ENCODE measurements at regions not wholly inside any gene's neighbourhood (a gene's known extent, or its start where the extent isn't known, plus 50 kb on each side); places are given as distances from the start of the nearest gene placed in this dataset.
"Not testable (repeated sequence)": the region's sequence is repeated elsewhere in the genome, so short reads cannot be mapped to it uniquely, and the experiment has no call there.

GRCh38 chr2:91527491-91528031 lies 2836.1 kb downstream of the RPIA start:
- H3K9me3 ChIP-seq (ENCODE audit: control insufficient read depth in 1 of 2, low read length in 2 of 2); H3K4me3 ChIP-seq (ENCODE audit: low read depth in 1 of 2, low read length in 2 of 2); H3K4me1 ChIP-seq (ENCODE audit: control insufficient read depth in 1 of 2, insufficient read depth in 2 of 2, low read length in 2 of 2): not testable (repeated sequence)

GRCh38 chr2:91528361-91528760 lies 2836.9 kb downstream of the RPIA start:
- not testable (repeated sequence) for H3K36me3 ChIP-seq (ENCODE audit: control insufficient read depth in 1 of 2, insufficient read depth in 2 of 2, low read length in 2 of 2); H3K4me1 ChIP-seq (ENCODE audit: control insufficient read depth in 1 of 2, insufficient read depth in 2 of 2, low read length in 2 of 2)

More at GRCh38 chr2:91527491-91528031, 2836.1 kb downstream of the RPIA start:
- not testable (repeated sequence) for H3K36me3 ChIP-seq (ENCODE audit: control insufficient read depth in 1 of 2, insufficient read depth in 2 of 2, low read length in 2 of 2); H3K27ac ChIP-seq (ENCODE audit: low read length); H3K27me3 ChIP-seq (ENCODE audit: low read depth, low read length)

GRCh38 chr2:91536109-91536508 lies 2844.6 kb downstream of the RPIA start:
- H3K27ac ChIP-seq (ENCODE audit: low read length); H3K4me3 ChIP-seq (ENCODE audit: low read depth in 1 of 2, low read length in 2 of 2); H3K27me3 ChIP-seq (ENCODE audit: low read depth, low read length): not testable (repeated sequence)

More at GRCh38 chr2:91528361-91528760, 2836.9 kb downstream of the RPIA start:
- not testable (repeated sequence) for H3K4me3 ChIP-seq (ENCODE audit: low read depth in 1 of 2, low read length in 2 of 2); H3K27me3 ChIP-seq (ENCODE audit: low read depth, low read length); H3K9me3 ChIP-seq (ENCODE audit: control insufficient read depth in 1 of 2, low read length in 2 of 2); H3K27ac ChIP-seq (ENCODE audit: low read length)

GRCh38 chr2:91536549-91537263 lies 2845.2 kb downstream of the RPIA start:
- H3K27ac ChIP-seq (ENCODE audit: low read length); H3K9me3 ChIP-seq (ENCODE audit: control insufficient read depth in 1 of 2, low read length in 2 of 2); H3K4me3 ChIP-seq (ENCODE audit: low read depth in 1 of 2, low read length in 2 of 2); H3K27me3 ChIP-seq (ENCODE audit: low read depth, low read length); H3K4me1 ChIP-seq (ENCODE audit: control insufficient read depth in 1 of 2, insufficient read depth in 2 of 2, low read length in 2 of 2); H3K36me3 ChIP-seq (ENCODE audit: control insufficient read depth in 1 of 2, insufficient read depth in 2 of 2, low read length in 2 of 2): not testable (repeated sequence)

More at GRCh38 chr2:91536109-91536508, 2844.6 kb downstream of the RPIA start:
- H3K4me1 ChIP-seq (ENCODE audit: control insufficient read depth in 1 of 2, insufficient read depth in 2 of 2, low read length in 2 of 2); H3K36me3 ChIP-seq (ENCODE audit: control insufficient read depth in 1 of 2, insufficient read depth in 2 of 2, low read length in 2 of 2); H3K9me3 ChIP-seq (ENCODE audit: control insufficient read depth in 1 of 2, low read length in 2 of 2): not testable (repeated sequence)

GRCh38 chr2:91549316-91549715 lies 2857.8 kb downstream of the RPIA start:
- H3K27me3 ChIP-seq (ENCODE audit: low read depth, low read length); H3K4me3 ChIP-seq (ENCODE audit: low read depth in 1 of 2, low read length in 2 of 2); H3K27ac ChIP-seq (ENCODE audit: low read length); H3K36me3 ChIP-seq (ENCODE audit: control insufficient read depth in 1 of 2, insufficient read depth in 2 of 2, low read length in 2 of 2); H3K9me3 ChIP-seq (ENCODE audit: control insufficient read depth in 1 of 2, low read length in 2 of 2); H3K4me1 ChIP-seq (ENCODE audit: control insufficient read depth in 1 of 2, insufficient read depth in 2 of 2, low read length in 2 of 2): not testable (repeated sequence)

GRCh38 chr2:91558234-91558633 lies 2866.8 kb downstream of the RPIA start:
- H3K27ac ChIP-seq (ENCODE audit: low read length); H3K36me3 ChIP-seq (ENCODE audit: control insufficient read depth in 1 of 2, insufficient read depth in 2 of 2, low read length in 2 of 2); H3K9me3 ChIP-seq (ENCODE audit: control insufficient read depth in 1 of 2, low read length in 2 of 2); H3K4me1 ChIP-seq (ENCODE audit: control insufficient read depth in 1 of 2, insufficient read depth in 2 of 2, low read length in 2 of 2); H3K4me3 ChIP-seq (ENCODE audit: low read depth in 1 of 2, low read length in 2 of 2); H3K27me3 ChIP-seq (ENCODE audit: low read depth, low read length): not testable (repeated sequence)

GRCh38 chr2:91559269-91559668 lies 2867.8 kb downstream of the RPIA start:
- H3K4me3 ChIP-seq (ENCODE audit: low read depth in 1 of 2, low read length in 2 of 2); H3K36me3 ChIP-seq (ENCODE audit: control insufficient read depth in 1 of 2, insufficient read depth in 2 of 2, low read length in 2 of 2); H3K9me3 ChIP-seq (ENCODE audit: control insufficient read depth in 1 of 2, low read length in 2 of 2); H3K27me3 ChIP-seq (ENCODE audit: low read depth, low read length); H3K4me1 ChIP-seq (ENCODE audit: control insufficient read depth in 1 of 2, insufficient read depth in 2 of 2, low read length in 2 of 2); H3K27ac ChIP-seq (ENCODE audit: low read length): not testable (repeated sequence)

- not testable (repeated sequence) for H3K27ac ChIP-seq (ENCODE audit: low read length); H3K36me3 ChIP-seq (ENCODE audit: control insufficient read depth in 1 of 2, insufficient read depth in 2 of 2, low read length in 2 of 2); H3K9me3 ChIP-seq (ENCODE audit: control insufficient read depth in 1 of 2, low read length in 2 of 2); H3K4me3 ChIP-seq (ENCODE audit: low read depth in 1 of 2, low read length in 2 of 2); H3K27me3 ChIP-seq (ENCODE audit: low read depth, low read length); H3K4me1 ChIP-seq (ENCODE audit: control insufficient read depth in 1 of 2, insufficient read depth in 2 of 2, low read length in 2 of 2)
These were observed 2868.6 kb downstream of the RPIA start for GRCh38 chr2:91559886-91560614.

GRCh38 chr2:91562184-91562583 lies 2870.7 kb downstream of the RPIA start:
- not testable (repeated sequence) for H3K27ac ChIP-seq (ENCODE audit: low read length); H3K27me3 ChIP-seq (ENCODE audit: low read depth, low read length); H3K9me3 ChIP-seq (ENCODE audit: control insufficient read depth in 1 of 2, low read length in 2 of 2); H3K36me3 ChIP-seq (ENCODE audit: control insufficient read depth in 1 of 2, insufficient read depth in 2 of 2, low read length in 2 of 2); H3K4me3 ChIP-seq (ENCODE audit: low read depth in 1 of 2, low read length in 2 of 2); H3K4me1 ChIP-seq (ENCODE audit: control insufficient read depth in 1 of 2, insufficient read depth in 2 of 2, low read length in 2 of 2)

GRCh38 chr2:91564700-91565099 lies 2873.2 kb downstream of the RPIA start:
- H3K27ac ChIP-seq (ENCODE audit: low read length); H3K4me3 ChIP-seq (ENCODE audit: low read depth in 1 of 2, low read length in 2 of 2); H3K9me3 ChIP-seq (ENCODE audit: control insufficient read depth in 1 of 2, low read length in 2 of 2); H3K27me3 ChIP-seq (ENCODE audit: low read depth, low read length); H3K36me3 ChIP-seq (ENCODE audit: control insufficient read depth in 1 of 2, insufficient read depth in 2 of 2, low read length in 2 of 2); H3K4me1 ChIP-seq (ENCODE audit: control insufficient read depth in 1 of 2, insufficient read depth in 2 of 2, low read length in 2 of 2): not testable (repeated sequence)

- H3K9me3 ChIP-seq (ENCODE audit: control insufficient read depth in 1 of 2, low read length in 2 of 2); H3K27me3 ChIP-seq (ENCODE audit: low read depth, low read length); H3K36me3 ChIP-seq (ENCODE audit: control insufficient read depth in 1 of 2, insufficient read depth in 2 of 2, low read length in 2 of 2); H3K4me1 ChIP-seq (ENCODE audit: control insufficient read depth in 1 of 2, insufficient read depth in 2 of 2, low read length in 2 of 2); H3K27ac ChIP-seq (ENCODE audit: low read length); H3K4me3 ChIP-seq (ENCODE audit: low read depth in 1 of 2, low read length in 2 of 2): not testable (repeated sequence)
These were observed 2874.4 kb downstream of the RPIA start for GRCh38 chr2:91565689-91566430.
